DOHH2 (cell line): ENCODE measurements at regions not wholly inside any gene's neighbourhood (a gene's known extent, or its start where the extent isn't known, plus 50 kb on each side); places are given as distances from the start of the nearest gene placed in this dataset.

Experiments used
- H3F3A ChIP-seq: fragments of 200-600 bp; sonication (generic), shearing (Covaris generic); 2 replicates; pipeline ENCODE4 v1.6.0; 2016; ENCODE audit warnings: antibody characterized with exemption, mild to moderate bottlenecking; ENCODE audit not compliant: control insufficient read depth, insufficient read depth
- H3K27ac ChIP-seq: fragments of 200-600 bp; sonication (generic); 2 replicates; pipeline ENCODE4 v1.5.1; 2014; ENCODE audit warnings: low read depth, mild to moderate bottlenecking, low read length, moderate library complexity
- H3K27me3 ChIP-seq: fragments of 200-600 bp; sonication (generic); 2 replicates; pipeline ENCODE4 v1.6.1; 2014; ENCODE audit warnings: mild to moderate bottlenecking, low read length, mixed read lengths; ENCODE audit not compliant: control insufficient read depth
- H3K36me3 ChIP-seq: fragments of 200-600 bp; sonication (generic); 2 replicates; pipeline ENCODE4 v1.6.1; 2014; ENCODE audit warnings: mild to moderate bottlenecking, low read length, moderate library complexity, mixed read lengths; ENCODE audit not compliant: control insufficient read depth
- H3K4me1 ChIP-seq: fragments of 200-600 bp; sonication (generic); 2 replicates; pipeline ENCODE4 v1.6.1; 2014; ENCODE audit warnings: mild to moderate bottlenecking, low read length, mixed read lengths; ENCODE audit not compliant: control insufficient read depth
- H3K4me2 ChIP-seq: fragments of 200-600 bp; sonication (generic); 2 replicates; pipeline ENCODE4 v1.6.0; 2014; ENCODE audit warnings: mild to moderate bottlenecking, low read length, moderate library complexity
- H3K4me3 ChIP-seq: fragments of 200-600 bp; sonication (generic); 2 replicates; pipeline ENCODE4 v1.5.1; 2014; ENCODE audit warnings: mild to moderate bottlenecking, low read length, mixed read lengths
- H3K79me2 ChIP-seq: fragments of 200-600 bp; sonication (generic); 2 replicates; pipeline ENCODE4 v1.6.1; 2014; ENCODE audit warnings: mild to moderate bottlenecking, low read length, mixed read lengths; ENCODE audit not compliant: control insufficient read depth
- H3K9me2 ChIP-seq: fragments of 200-600 bp; sonication (generic); replicated peaks from 2 replicates; pipeline ENCODE4 v1.6.1; 2014; ENCODE audit warnings: mild to moderate bottlenecking, low read length, mixed read lengths; ENCODE audit not compliant: control insufficient read depth
- H3K9me3 ChIP-seq: fragments of 200-600 bp; sonication (generic); 2 replicates; pipeline ENCODE4 v1.6.1; 2014; ENCODE audit warnings: antibody characterized with exemption, low read length, mixed read lengths; ENCODE audit not compliant: control insufficient read depth, insufficient read depth
- H4K20me1 ChIP-seq: fragments of 200-600 bp; sonication (generic); 2 replicates; pipeline ENCODE4 v1.6.0; 2014; ENCODE audit warnings: low read depth, mild to moderate bottlenecking, antibody characterized with exemption, low read length, moderate library complexity; ENCODE audit not compliant: control insufficient read depth, insufficient read depth
- EZH2phosphoT487 ChIP-seq: fragments of 200-600 bp; sonication (generic); IDR thresholded peaks from 2 replicates; pipeline ENCODE4 v1.6.1; 2017; ENCODE audit warnings: borderline replicate concordance, mild to moderate bottlenecking, antibody characterized with exemption, low read length, moderate library complexity, mixed read lengths
- TF ChIP-seq, protein P1 (sequence below): fragments of 200-600 bp; sonication (generic); IDR thresholded peaks from one replicate; pipeline ENCODE4 v1.5.1; 2014; ENCODE audit warnings: antibody characterized with exemption, mild to moderate bottlenecking, low read depth, low read length; ENCODE audit not compliant: poor library complexity, severe bottlenecking

- H3K36me3 ChIP-seq, result no peaks in the 10 kb centered on the region
- no peaks in the 10 kb centered on the region for H4K20me1 ChIP-seq
- no peaks in the 10 kb centered on the region for H3F3A ChIP-seq
- no peaks in the 10 kb centered on the region for H3K9me3 ChIP-seq
- TF ChIP-seq EZH2phosphoT487, result no peak
- TF ChIP-seq, protein P1, sequence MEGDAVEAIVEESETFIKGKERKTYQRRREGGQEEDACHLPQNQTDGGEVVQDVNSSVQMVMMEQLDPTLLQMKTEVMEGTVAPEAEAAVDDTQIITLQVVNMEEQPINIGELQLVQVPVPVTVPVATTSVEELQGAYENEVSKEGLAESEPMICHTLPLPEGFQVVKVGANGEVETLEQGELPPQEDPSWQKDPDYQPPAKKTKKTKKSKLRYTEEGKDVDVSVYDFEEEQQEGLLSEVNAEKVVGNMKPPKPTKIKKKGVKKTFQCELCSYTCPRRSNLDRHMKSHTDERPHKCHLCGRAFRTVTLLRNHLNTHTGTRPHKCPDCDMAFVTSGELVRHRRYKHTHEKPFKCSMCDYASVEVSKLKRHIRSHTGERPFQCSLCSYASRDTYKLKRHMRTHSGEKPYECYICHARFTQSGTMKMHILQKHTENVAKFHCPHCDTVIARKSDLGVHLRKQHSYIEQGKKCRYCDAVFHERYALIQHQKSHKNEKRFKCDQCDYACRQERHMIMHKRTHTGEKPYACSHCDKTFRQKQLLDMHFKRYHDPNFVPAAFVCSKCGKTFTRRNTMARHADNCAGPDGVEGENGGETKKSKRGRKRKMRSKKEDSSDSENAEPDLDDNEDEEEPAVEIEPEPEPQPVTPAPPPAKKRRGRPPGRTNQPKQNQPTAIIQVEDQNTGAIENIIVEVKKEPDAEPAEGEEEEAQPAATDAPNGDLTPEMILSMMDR, result no peak
- H3K4me3 ChIP-seq, result no peak overlapping the region
- H3K27me3 ChIP-seq, result no peaks in the 10 kb centered on the region
- H3K4me1 ChIP-seq, result peaks cover 38% of the 10 kb centered on the region
- no peaks in the 10 kb centered on the region for H3K9me2 ChIP-seq
- H3K79me2 ChIP-seq, result no peaks in the 10 kb centered on the region
- peak overlapping the region; percentile 39 for H3K4me2 ChIP-seq
- H3K27ac ChIP-seq, result no peak overlapping the region
These were observed 691.9 kb downstream of the INHBA start for GRCh38 chr7:41010967-41011366.

GRCh38 chr7:41010418-41010817 lies 692.5 kb downstream of the INHBA start:
- Histone ChIP-seq H3K27me3 (no peaks in the 10 kb centered on the region), H3K4me1 (peaks cover 38% of the 10 kb centered on the region), H3K9me3 (no peaks in the 10 kb centered on the region), H3K4me3 (no peak overlapping the region), H4K20me1 (no peaks in the 10 kb centered on the region), H3K9me2 (no peaks in the 10 kb centered on the region), H3K27ac (no peak overlapping the region), H3K36me3 (no peaks in the 10 kb centered on the region), H3F3A (no peaks in the 10 kb centered on the region), H3K79me2 (no peaks in the 10 kb centered on the region), H3K4me2 (peak overlapping the region; percentile 39)
- no peak for TF ChIP-seq EZH2phosphoT487
- TF ChIP-seq, protein P1, result no peak

GRCh38 chr7:41007811-41008210 lies 695.1 kb downstream of the INHBA start:
- H3K4me3 ChIP-seq, result no peak overlapping the region
- no peaks in the 10 kb centered on the region for H3K9me3 ChIP-seq
- no peaks in the 10 kb centered on the region for H3K27me3 ChIP-seq
- H4K20me1 ChIP-seq, result no peaks in the 10 kb centered on the region
- peaks cover 32% of the 10 kb centered on the region for H3K4me1 ChIP-seq
- H3K36me3 ChIP-seq, result no peaks in the 10 kb centered on the region
- no peak overlapping the region for H3K4me2 ChIP-seq
- no peak for TF ChIP-seq EZH2phosphoT487
- TF ChIP-seq, protein P1, result no peak
- no peaks in the 10 kb centered on the region for H3F3A ChIP-seq
- H3K9me2 ChIP-seq, result no peaks in the 10 kb centered on the region
- H3K79me2 ChIP-seq, result no peaks in the 10 kb centered on the region
- no peak overlapping the region for H3K27ac ChIP-seq

- H3K27ac ChIP-seq, result no peak overlapping the region
- no peaks in the 10 kb centered on the region for H3K36me3 ChIP-seq
- H3F3A ChIP-seq, result no peaks in the 10 kb centered on the region
- H3K9me3 ChIP-seq, result no peaks in the 10 kb centered on the region
- no peaks in the 10 kb centered on the region for H3K27me3 ChIP-seq
- no peak overlapping the region for H3K4me3 ChIP-seq
- H4K20me1 ChIP-seq, result no peaks in the 10 kb centered on the region
- TF ChIP-seq, protein P1, result no peak
- TF ChIP-seq EZH2phosphoT487, result no peak
- no peak overlapping the region for H3K4me2 ChIP-seq
- H3K9me2 ChIP-seq, result no peaks in the 10 kb centered on the region
- peaks cover 29% of the 10 kb centered on the region for H3K4me1 ChIP-seq
- no peaks in the 10 kb centered on the region for H3K79me2 ChIP-seq
These were observed 695.5 kb downstream of the INHBA start for GRCh38 chr7:41007351-41007751.
